HCT116 (cell line): ENCODE measurements at regions not wholly inside any gene's neighbourhood (a gene's known extent, or its start where the extent isn't known, plus 50 kb on each side); places are given as distances from the start of the nearest gene placed in this dataset.

Experiments
- ATAC-seq: fragments of 200-7000 bp; cut with Tn5 transposase; 2 replicates; pipeline ENCODE4 v1.9.1; 2020; ENCODE audit warnings: mild to moderate bottlenecking, moderate library complexity
- BruUV-seq: library from RNA; stranded (reverse); fragments of 400-500 nt; replicated peaks from 2 replicates; lab custom pipeline; 2021; lab: Mats Ljungman, UMichigan
- CTCF ChIA-PET: fragments of 300-600 bp; sonication (Branson Sonifier 250); formaldehyde crosslinking; loops from one replicate; lab custom pipeline; 2021; ENCODE audit warnings: antibody characterized with exemption; lab: Charles Lee
- POLR2A ChIA-PET: fragments of 300-600, 350-600 bp; sonication (Branson Sonifier 250); formaldehyde crosslinking; loops from one replicate; lab custom pipeline; 2021; ENCODE audit warnings: antibody characterized with exemption; lab: Charles Lee
- RAD21 ChIA-PET, 2 experiments: fragments of 300-600 bp; sonication (Branson Sonifier 250); formaldehyde crosslinking; loops; one replicate each; lab custom pipeline; 2023; ENCODE audit warnings: low total read pairs in 2 of 2; ENCODE audit not compliant: uncharacterized antibody in 2 of 2, unreplicated experiment in 2 of 2, low non-redundant PET in 1 of 2; lab: Charles Lee
- DNase-seq: peaks from one replicate; pipeline ENCODE4 v3.0.0-alpha.2; 2010; ENCODE audit warnings: low read depth, low spot score
- H2AFZ ChIP-seq: fragments of 200-600 bp; shearing (Covaris generic), sonication (generic); 2 replicates; pipeline ENCODE4 v1.6.1; 2017; ENCODE audit warnings: low read depth, mixed run types, mixed read lengths, antibody characterized with exemption, low read length; ENCODE audit not compliant: poor library complexity, severe bottlenecking
- H3K27ac ChIP-seq: 2 replicates; pipeline ENCODE4 v1.5.1; 2012; ENCODE audit warnings: low read depth, low read length
- H3K27me3 ChIP-seq: fragments of 200-600 bp; sonication (generic); 2 replicates; pipeline ENCODE4 v1.6.1; 2016; ENCODE audit warnings: mixed run types, low read length, mixed read lengths; ENCODE audit not compliant: insufficient read depth
- H3K36me3 ChIP-seq, 2 experiments: fragments of 200-500 bp in 1 of 2; fragments of 200-600 bp in 1 of 2; sonication (Bioruptor generic) in 1 of 2; sonication (generic) in 1 of 2; 2 replicates each; pipeline versions ENCODE4 v1.5.1 to v1.6.1; 2014 to 2016; ENCODE audit warnings: low read length in 2 of 2, inconsistent platforms in 1 of 2, mixed read lengths in 1 of 2, mixed run types in 1 of 2; ENCODE audit not compliant: insufficient read depth in 2 of 2, control insufficient read depth in 1 of 2
- H3K4me1 ChIP-seq, 2 experiments: fragments of 200-600 bp in 1 of 2; sonication (generic) in 1 of 2; 2 replicates each; pipeline versions ENCODE4 v1.5.1 to v1.6.1; 2012 to 2017; ENCODE audit warnings: low read length in 2 of 2, inconsistent platforms in 1 of 2, mild to moderate bottlenecking in 1 of 2, mixed read lengths in 1 of 2, mixed run types in 1 of 2, moderate library complexity in 1 of 2; ENCODE audit not compliant: insufficient read depth in 2 of 2, control insufficient read depth in 1 of 2
- H3K4me2 ChIP-seq: fragments of 200-600 bp; sonication (generic); 2 replicates; pipeline ENCODE4 v1.6.1; 2017; ENCODE audit warnings: mixed run types, low read length, mixed read lengths
- H3K4me3 ChIP-seq, 2 experiments: fragments of 200-600 bp in 1 of 2; sonication (generic) in 1 of 2; replicated peaks in 1 of 2; 2 replicates each; pipeline ENCODE4 v1.5.1; 2011 to 2016; ENCODE audit warnings: low read length in 2 of 2, control low read depth in 1 of 2, low read depth in 1 of 2, mild to moderate bottlenecking in 1 of 2, mixed read lengths in 1 of 2, mixed run types in 1 of 2
- H3K79me2 ChIP-seq: fragments of 200-600 bp; sonication (generic); 2 replicates; pipeline ENCODE4 v1.6.1; 2017; ENCODE audit warnings: mild to moderate bottlenecking, mixed run types, low read length, moderate library complexity, mixed read lengths; ENCODE audit not compliant: insufficient read depth
- H3K9ac ChIP-seq: fragments of 200-600 bp; sonication (generic); 2 replicates; pipeline ENCODE4 v1.6.1; 2016; ENCODE audit warnings: low read length, mixed read lengths
- H3K9me2 ChIP-seq: fragments of 200-600 bp; sonication (generic), shearing (Covaris generic); 2 replicates; pipeline ENCODE4 v1.6.1; 2017; ENCODE audit warnings: mixed run types, mild to moderate bottlenecking, moderate library complexity; ENCODE audit not compliant: insufficient read depth
- H3K9me3 ChIP-seq, 2 experiments: fragments of 200-500 bp in 1 of 2; fragments of 200-600 bp in 1 of 2; sonication (Bioruptor generic) in 1 of 2; sonication (generic) in 1 of 2; 2 replicates each; pipeline ENCODE4 v1.6.1; 2014 to 2017; ENCODE audit warnings: low read length in 2 of 2, mixed read lengths in 2 of 2, inconsistent platforms in 1 of 2, low read depth in 1 of 2, mild to moderate bottlenecking in 1 of 2, mixed run types in 1 of 2, moderate library complexity in 1 of 2; ENCODE audit not compliant: control insufficient read depth in 1 of 2, insufficient read depth in 1 of 2
- H4K20me1 ChIP-seq: fragments of 200-600 bp; sonication (generic), shearing (Covaris generic); 2 replicates; pipeline ENCODE4 v1.6.1; 2017; ENCODE audit warnings: mixed run types, mild to moderate bottlenecking, moderate library complexity; ENCODE audit not compliant: insufficient read depth
- EZH2 ChIP-seq: fragments of 200-600 bp; sonication (generic); IDR thresholded peaks from 2 replicates; pipeline ENCODE4 v1.6.1; 2017; ENCODE audit warnings: antibody characterized with exemption, mixed run types
- EZH2phosphoT487 ChIP-seq: fragments of 200-600 bp; IDR thresholded peaks from 2 replicates; pipeline ENCODE4 v1.6.1; 2018; ENCODE audit warnings: antibody characterized with exemption, borderline replicate concordance
- FOSL1 ChIP-seq: IDR thresholded peaks from 2 replicates; pipeline ENCODE4 v1.6.1; 2012; ENCODE audit warnings: low read depth
- JUND ChIP-seq: IDR thresholded peaks from 2 replicates; pipeline ENCODE4 v1.6.1; 2012
- MAX ChIP-seq: IDR thresholded peaks from 2 replicates; pipeline ENCODE4 v1.6.1; 2012
- POLR2A ChIP-seq: IDR thresholded peaks from 2 replicates; pipeline ENCODE4 v1.7.0; 2011; ENCODE audit warnings: borderline replicate concordance; ENCODE audit not compliant: insufficient read depth, insufficient read length; ENCODE audit errors: extremely low read depth
- RAD21 ChIP-seq: IDR thresholded peaks from 2 replicates; pipeline ENCODE4 v1.6.1; 2012; ENCODE audit warnings: low read depth, mild to moderate bottlenecking
- SIN3A ChIP-seq: IDR thresholded peaks from 2 replicates; pipeline ENCODE4 v1.6.1; 2012; ENCODE audit warnings: low read depth
- SP1 ChIP-seq: IDR thresholded peaks from 2 replicates; pipeline ENCODE4 v1.6.1; 2012; ENCODE audit warnings: low read depth
- YY1 ChIP-seq: IDR thresholded peaks from 2 replicates; pipeline ENCODE4 v1.6.1; 2011; ENCODE audit warnings: low read length, low read depth, moderate library complexity, mild to moderate bottlenecking; ENCODE audit not compliant: insufficient replicate concordance; ENCODE audit errors: extremely low read depth
- ZFX ChIP-seq: fragments of 450-650 bp; IDR thresholded peaks from 2 replicates; pipeline ENCODE4 v1.6.1; 2017
- intact Hi-C: fragments of 100-400 bp; cut with micrococcal nuclease; formaldehyde crosslinking; loops from 2 replicates; pipeline ENCODE4 v1.10.0; 2022
- TF ChIP-seq, protein P1 (sequence below): IDR thresholded peaks from 2 replicates; pipeline ENCODE4 v1.6.1; 2012

DNA sequence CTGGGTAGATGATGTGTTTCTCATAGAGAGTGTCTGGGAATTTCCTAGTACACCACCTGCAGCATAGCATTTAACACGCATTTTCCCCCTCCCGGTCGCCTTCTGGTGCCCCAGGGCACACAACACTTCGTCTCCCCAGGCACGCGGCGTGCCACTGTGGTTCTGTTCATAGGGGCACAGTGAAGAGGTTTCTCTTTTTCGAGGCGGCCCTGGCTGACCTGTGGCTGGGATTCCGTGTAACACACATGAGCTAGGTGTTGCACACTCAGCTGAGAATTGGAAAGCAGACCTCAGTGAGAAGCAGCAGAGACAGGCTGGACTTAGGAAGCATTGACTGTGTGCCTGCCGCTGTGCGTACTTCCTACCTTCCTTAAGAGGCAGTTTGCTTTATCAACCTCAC is 214.3 kb upstream of the SHH start (continued):
- no peak for TF ChIP-seq SIN3A
- TF ChIP-seq RAD21: no peak
- TF ChIP-seq EZH2: no peak
- TF ChIP-seq, protein P1, sequence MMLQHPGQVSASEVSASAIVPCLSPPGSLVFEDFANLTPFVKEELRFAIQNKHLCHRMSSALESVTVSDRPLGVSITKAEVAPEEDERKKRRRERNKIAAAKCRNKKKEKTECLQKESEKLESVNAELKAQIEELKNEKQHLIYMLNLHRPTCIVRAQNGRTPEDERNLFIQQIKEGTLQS: no peak
- TF ChIP-seq JUND: no peak
- no peak for TF ChIP-seq FOSL1
- no peak for TF ChIP-seq SP1
- no peak for TF ChIP-seq YY1
- TF ChIP-seq MAX: no peak
- TF ChIP-seq POLR2A: no peak
- no peak for TF ChIP-seq EZH2phosphoT487

DNA sequence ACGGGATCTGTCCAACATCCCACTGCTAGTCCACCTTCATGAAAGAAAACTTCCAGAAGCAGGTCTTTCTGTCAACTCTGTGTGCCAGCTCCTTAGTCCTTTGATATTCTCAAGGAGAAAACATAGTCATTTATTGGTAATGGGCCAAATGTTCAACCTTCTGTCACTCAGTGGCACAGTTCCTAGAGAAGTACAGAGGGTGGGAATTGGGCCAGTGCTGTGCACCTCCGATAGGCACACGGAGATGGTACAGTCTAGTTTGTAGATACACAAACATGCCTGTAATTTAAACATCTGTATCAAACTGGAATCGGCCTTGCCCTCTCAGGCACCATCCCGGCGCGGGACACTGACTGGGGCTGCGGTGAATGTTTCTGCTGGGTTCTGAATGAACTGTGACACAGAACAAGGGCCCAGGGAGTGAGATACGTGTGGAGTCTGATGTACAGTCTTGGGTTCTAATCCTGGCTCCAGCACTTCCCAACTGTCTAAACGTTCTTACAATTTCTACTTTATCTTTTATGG is 213.9 kb upstream of the SHH start:
- POLR2A ChIA-PET: no interaction called here

More for the DNA sequence above, 213.9 kb upstream of the SHH start:
- Histone ChIP-seq H4K20me1 (no peaks in the 10 kb centered on the region), H3K79me2 (no peaks in the 10 kb centered on the region), H3K9ac (no peak overlapping the region), H3K4me2 (no peak overlapping the region), H3K27ac (no peak overlapping the region), H3K4me1 (no peaks in the 10 kb centered on the region), H3K9me2 (no peaks in the 10 kb centered on the region), H3K9me3 (no peaks in the 10 kb centered on the region), H3K4me3 (no peak overlapping the region), H3K27me3 (no peaks in the 10 kb centered on the region), H2AFZ (no peak overlapping the region), H3K36me3 (no peaks in the 10 kb centered on the region)
- ATAC-seq: no peak
- CTCF ChIA-PET: no interaction called here
- intact Hi-C loops: no loop called here
- DNase-seq: no peak
- no TSS peak for BruUV-seq
- RAD21 ChIA-PET: interaction anchor here in 1 of 2 experiments (1.4 kb wide), 1 partner anchor 210 kb away, joined by 3 read pairs; no protein-coding TSS in a partner anchor
- TF ChIP-seq EZH2phosphoT487 (no peak), ZFX (no peak), JUND (no peak), MAX (no peak)
